ENCODE measurements at regions not wholly inside any gene's neighbourhood (a gene's known extent, or its start where the extent isn't known, plus 50 kb on each side); places are given as distances from the start of the nearest gene placed in this dataset.

- TF ChIP-seq, protein P1, sequence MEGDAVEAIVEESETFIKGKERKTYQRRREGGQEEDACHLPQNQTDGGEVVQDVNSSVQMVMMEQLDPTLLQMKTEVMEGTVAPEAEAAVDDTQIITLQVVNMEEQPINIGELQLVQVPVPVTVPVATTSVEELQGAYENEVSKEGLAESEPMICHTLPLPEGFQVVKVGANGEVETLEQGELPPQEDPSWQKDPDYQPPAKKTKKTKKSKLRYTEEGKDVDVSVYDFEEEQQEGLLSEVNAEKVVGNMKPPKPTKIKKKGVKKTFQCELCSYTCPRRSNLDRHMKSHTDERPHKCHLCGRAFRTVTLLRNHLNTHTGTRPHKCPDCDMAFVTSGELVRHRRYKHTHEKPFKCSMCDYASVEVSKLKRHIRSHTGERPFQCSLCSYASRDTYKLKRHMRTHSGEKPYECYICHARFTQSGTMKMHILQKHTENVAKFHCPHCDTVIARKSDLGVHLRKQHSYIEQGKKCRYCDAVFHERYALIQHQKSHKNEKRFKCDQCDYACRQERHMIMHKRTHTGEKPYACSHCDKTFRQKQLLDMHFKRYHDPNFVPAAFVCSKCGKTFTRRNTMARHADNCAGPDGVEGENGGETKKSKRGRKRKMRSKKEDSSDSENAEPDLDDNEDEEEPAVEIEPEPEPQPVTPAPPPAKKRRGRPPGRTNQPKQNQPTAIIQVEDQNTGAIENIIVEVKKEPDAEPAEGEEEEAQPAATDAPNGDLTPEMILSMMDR (conservative IDR thresholded peaks at IDR 0.05; ENCODE audit: low read depth, low read length) = no peak
- no peak for DNase-seq (ENCODE audit: low read depth)
- H3K4me3 ChIP-seq (ENCODE audit: low read depth, low read length) = no peak overlapping the region
Measured at GRCh38 chr1:219318826-219319225, 145.1 kb downstream of the LYPLAL1 start.

GRCh38 chr1:219317762-219318353, 144.2 kb downstream of the LYPLAL1 start:
- DNase-seq (ENCODE audit: low read depth) = peak; percentile 69
- H3K4me3 ChIP-seq (ENCODE audit: low read depth, low read length) = no peak overlapping the region
- TF ChIP-seq, protein P1 (conservative IDR thresholded peaks at IDR 0.05; ENCODE audit: low read depth, low read length) = peak; percentile 51

GRCh38 chr1:219316066-219316465, 142.4 kb downstream of the LYPLAL1 start:
- TF ChIP-seq, protein P1 (conservative IDR thresholded peaks at IDR 0.05; ENCODE audit: low read depth, low read length) = no peak
- DNase-seq (ENCODE audit: low read depth) = no peak
- H3K4me3 ChIP-seq (ENCODE audit: low read depth, low read length) = no peak overlapping the region

DNA sequence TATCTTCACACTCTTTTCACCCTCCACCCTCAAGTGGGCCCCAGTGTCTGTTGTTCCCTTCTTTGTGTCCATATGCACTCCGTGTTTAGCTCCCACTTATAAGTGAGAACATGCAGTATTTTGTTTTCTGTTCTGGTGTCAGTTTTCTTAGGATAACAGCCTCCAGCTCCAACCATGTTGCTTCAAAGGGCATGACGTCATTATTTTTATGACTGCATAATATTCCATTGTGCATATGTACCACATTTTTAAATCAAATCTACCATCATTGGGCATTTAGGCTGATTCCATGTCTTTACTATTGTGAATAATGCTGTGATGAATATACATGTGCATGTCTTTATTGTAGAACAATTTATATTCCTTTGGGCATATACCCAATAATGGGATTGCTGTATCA, 140.3 kb downstream of the LYPLAL1 start:
- DNase-seq (ENCODE audit: low read depth) = no peak
- no peak overlapping the region for H3K4me3 ChIP-seq (ENCODE audit: low read depth, low read length)
- TF ChIP-seq, protein P1 (conservative IDR thresholded peaks at IDR 0.05; ENCODE audit: low read depth, low read length) = no peak

DNA sequence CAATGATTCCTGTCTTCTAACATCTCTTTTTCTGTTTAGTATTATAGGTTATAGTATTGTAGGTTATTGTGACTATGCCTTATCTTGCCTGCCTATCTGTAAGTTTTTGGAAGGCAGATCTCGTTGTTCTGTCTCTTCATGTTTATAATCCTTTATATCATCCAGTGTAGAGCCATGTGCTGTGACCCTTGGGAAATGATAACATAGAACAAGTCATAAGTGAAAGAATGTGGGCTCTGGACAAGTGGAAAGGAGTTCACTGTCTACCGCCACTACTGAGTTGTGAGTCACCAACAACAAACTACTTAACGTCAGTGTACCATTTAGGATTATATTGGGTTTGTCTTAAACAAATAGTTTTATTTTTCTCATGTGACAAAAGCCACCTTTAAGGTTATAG, 139.3 kb downstream of the LYPLAL1 start:
- TF ChIP-seq, protein P1 (conservative IDR thresholded peaks at IDR 0.05; ENCODE audit: low read depth, low read length) = no peak
- peak; percentile 81 for DNase-seq (ENCODE audit: low read depth)
- no peak overlapping the region for H3K4me3 ChIP-seq (ENCODE audit: low read depth, low read length)

DNA sequence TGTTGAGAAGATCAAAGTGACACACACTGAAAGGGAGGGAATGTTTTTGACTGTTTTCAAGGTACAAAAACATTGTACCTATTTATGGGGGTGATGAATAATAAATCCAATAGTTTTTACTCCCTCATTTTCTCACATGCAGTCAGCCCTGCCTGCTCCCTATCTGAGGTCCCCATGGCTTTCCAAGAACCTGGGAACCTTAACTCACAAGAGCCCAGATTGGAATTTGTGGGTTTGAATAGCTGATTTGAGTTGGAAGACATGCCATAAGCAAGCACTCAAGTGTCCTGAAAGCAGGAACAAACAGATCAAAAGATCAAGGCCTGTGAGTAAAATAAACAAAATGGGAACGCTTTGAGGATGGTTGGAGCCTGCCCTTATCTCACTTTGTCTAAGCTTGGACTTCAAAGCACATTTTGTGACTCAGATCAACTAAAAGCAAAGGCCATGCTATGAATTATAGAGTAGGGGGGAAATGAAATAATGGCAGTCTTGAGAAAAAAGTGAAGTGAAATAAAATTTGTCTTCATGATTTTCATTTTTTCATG, 136.6 kb downstream of the LYPLAL1 start:
- no peak overlapping the region for H3K4me3 ChIP-seq (ENCODE audit: low read depth, low read length)
- TF ChIP-seq, protein P1 (conservative IDR thresholded peaks at IDR 0.05; ENCODE audit: low read depth, low read length) = no peak
- DNase-seq (ENCODE audit: low read depth) = peak; percentile 42

GRCh38 chr1:219308367-219308766, 134.7 kb downstream of the LYPLAL1 start:
- TF ChIP-seq, protein P1 (conservative IDR thresholded peaks at IDR 0.05; ENCODE audit: low read depth, low read length) = no peak
- DNase-seq (ENCODE audit: low read depth) = no peak
- no peak overlapping the region for H3K4me3 ChIP-seq (ENCODE audit: low read depth, low read length)

Data from choroid plexus epithelial cell (primary cell).